ENCODE measurements at regions not wholly inside any gene's neighbourhood (a gene's known extent, or its start where the extent isn't known, plus 50 kb on each side); places are given as distances from the start of the nearest gene placed in this dataset.
A peak's percentile ranks its signal among the peaks of the same experiment; 100 is the strongest.
"Not testable (repeated sequence)": the region's sequence is repeated elsewhere in the genome, so short reads cannot be mapped to it uniquely, and the experiment has no call there.

- Histone ChIP-seq H2BK15ac (ENCODE audit: low read depth, low read length) (no peak overlapping the region), H2BK20ac (ENCODE audit: low read depth, low read length, poor library complexity, severe bottlenecking) (no peak overlapping the region), H3K23ac (ENCODE audit: insufficient read length, low read depth, low read length) (no peak overlapping the region), H2AK5ac (ENCODE audit: insufficient read length, low read length) (no peak overlapping the region), H4K5ac (ENCODE audit: insufficient read length, low read depth, low read length) (no peak overlapping the region), H4K91ac (ENCODE audit: insufficient read length, low read depth, low read length) (no peak overlapping the region), H3K18ac (ENCODE audit: insufficient read length, low read depth, low read length) (no peak overlapping the region), H3K4me2 (ENCODE audit: insufficient read depth, insufficient read length, low read length) (no peak overlapping the region), H4K8ac (replicated peaks; ENCODE audit: insufficient read length, low read depth, low read length) (no peak overlapping the region), H3T11ph (ENCODE audit: low read length) (no peak overlapping the region), H3K4me1 (ENCODE audit: insufficient read depth, low read length) (peaks cover 16% of the 10 kb centered on the region; the same call in 1 of the 2 replicates), H3K4ac (ENCODE audit: low read depth, low read length) (no peak overlapping the region), H3K9me3 (ENCODE audit: control insufficient read depth, low read depth, low read length) (no peaks in the 10 kb centered on the region), H4K20me1 (ENCODE audit: control insufficient read depth, insufficient read depth, insufficient read length) (no peaks in the 10 kb centered on the region), H3K27me3 (ENCODE audit: insufficient read depth, low read length) (no peaks in the 10 kb centered on the region), H3K9ac (ENCODE audit: extremely low read depth, insufficient read length, low read length) (no peak overlapping the region), H3K56ac (ENCODE audit: insufficient read length, low read depth, low read length) (no peak overlapping the region), H3K14ac (ENCODE audit: insufficient read depth, low read length) (no peak overlapping the region), H2BK5ac (ENCODE audit: insufficient read length, low read length) (no peak overlapping the region), H3K79me2 (ENCODE audit: insufficient read depth, low read length) (no peaks in the 10 kb centered on the region), H2BK120ac (ENCODE audit: low read depth, low read length, poor library complexity, severe bottlenecking) (no peak overlapping the region), H2BK12ac (ENCODE audit: insufficient read length, low read depth, low read length) (no peak overlapping the region), H3K23me2 (ENCODE audit: insufficient read length, low read depth, low read length, poor library complexity, severe bottlenecking) (no peaks in the 10 kb centered on the region), H3K79me1 (ENCODE audit: insufficient read depth, low read depth, low read length, poor library complexity, severe bottlenecking) (no peaks in the 10 kb centered on the region), H3K27ac (ENCODE audit: insufficient read length, low read depth, low read length) (peak overlapping the region; percentile 99), H2AFZ (ENCODE audit: low read length) (no peak overlapping the region)
- Mint-ChIP-seq H3K27ac (peak overlapping the region; percentile 96 to 98 (median 97); a peak in 6 of 7 replicates), H3K36me3 (ENCODE audit: insufficient read depth in 1 of 3, low read depth in 3 of 3) (peaks cover 0 to 10% (median 0%) of the 10 kb centered on the region in 3 experiments; a peak in 4 of 7 replicates), H3K4me3 (peak overlapping the region in 1 of 2 experiments; percentile 57; a peak in 1 of 5 replicates), H3K4me1 (peaks cover 39 to 46% of the 10 kb centered on the region in 2 experiments), H3K9me3 (peaks cover 0 to 2% of the 10 kb centered on the region in 2 experiments; a peak in 1 of 5 replicates), H3K27me3 (ENCODE audit: low read depth) (no peaks in the 10 kb centered on the region)
- WGBS (ENCODE audit: extremely low coverage, insufficient read length, low lambda C conversion rate) = no CpG with 5 or more reads among the region's 2 CpGs
- no peak for TF ChIP-seq CTCF (conservative IDR thresholded peaks at IDR 0.05)
- DNase-seq = no peak
Measured at GRCh38 chr1:238380167-238380566, 489.4 kb upstream of the ZP4 start.

- Histone ChIP-seq H3K4me1 (ENCODE audit: insufficient read depth, low read length) (peaks cover 16% of the 10 kb centered on the region; the same call in 1 of the 2 replicates), H3K18ac (ENCODE audit: insufficient read length, low read depth, low read length) (peak overlapping the region; percentile 70), H3K14ac (ENCODE audit: insufficient read depth, low read length) (0 out of 2 replicates have a peak overlapping the region, but pooled peaks have one; percentile 32), H4K5ac (ENCODE audit: insufficient read length, low read depth, low read length) (peak overlapping the region; percentile 79), H3K27ac (ENCODE audit: insufficient read length, low read depth, low read length) (peak overlapping the region; percentile 99)
- not testable (repeated sequence) for H2BK15ac ChIP-seq (ENCODE audit: low read depth, low read length); H3K23ac ChIP-seq (ENCODE audit: insufficient read length, low read depth, low read length); H3K27me3 Mint-ChIP-seq (ENCODE audit: low read depth); H3K4me2 ChIP-seq (ENCODE audit: insufficient read depth, insufficient read length, low read length); H3K9me3 ChIP-seq (ENCODE audit: control insufficient read depth, low read depth, low read length); H4K91ac ChIP-seq (ENCODE audit: insufficient read length, low read depth, low read length); H2AFZ ChIP-seq (ENCODE audit: low read length); H2AK5ac ChIP-seq (ENCODE audit: insufficient read length, low read length); H4K20me1 ChIP-seq (ENCODE audit: control insufficient read depth, insufficient read depth, insufficient read length); H2BK120ac ChIP-seq (ENCODE audit: low read depth, low read length, poor library complexity, severe bottlenecking); H2BK20ac ChIP-seq (ENCODE audit: low read depth, low read length, poor library complexity, severe bottlenecking); H3K36me3 Mint-ChIP-seq (ENCODE audit: insufficient read depth in 1 of 3, low read depth in 3 of 3); H4K8ac ChIP-seq (replicated peaks; ENCODE audit: insufficient read length, low read depth, low read length); H3K9me3 Mint-ChIP-seq; H2BK5ac ChIP-seq (ENCODE audit: insufficient read length, low read length); H3T11ph ChIP-seq (ENCODE audit: low read length); H3K79me2 ChIP-seq (ENCODE audit: insufficient read depth, low read length); H3K9ac ChIP-seq (ENCODE audit: extremely low read depth, insufficient read length, low read length); H3K56ac ChIP-seq (ENCODE audit: insufficient read length, low read depth, low read length); H3K4ac ChIP-seq (ENCODE audit: low read depth, low read length); H3K23me2 ChIP-seq (ENCODE audit: insufficient read length, low read depth, low read length, poor library complexity, severe bottlenecking); H2BK12ac ChIP-seq (ENCODE audit: insufficient read length, low read depth, low read length); H3K27me3 ChIP-seq (ENCODE audit: insufficient read depth, low read length); H3K79me1 ChIP-seq (ENCODE audit: insufficient read depth, low read depth, low read length, poor library complexity, severe bottlenecking); DNase-seq
- no CpG with 5 or more reads among the region's 9 CpGs for WGBS (ENCODE audit: extremely low coverage, insufficient read length, low lambda C conversion rate)
- Mint-ChIP-seq H3K27ac (peak overlapping the region; percentile 96 to 98 (median 97)), H3K4me1 (peaks cover 39 to 46% of the 10 kb centered on the region in 2 experiments), H3K4me3 (peak overlapping the region in 1 of 2 experiments; percentile 57; a peak in 1 of 5 replicates)
Measured at GRCh38 chr1:238379446-238379845, 488.7 kb upstream of the ZP4 start.
